K562 (cell line): ENCODE measurements at regions not wholly inside any gene's neighbourhood (a gene's known extent, or its start where the extent isn't known, plus 50 kb on each side); places are given as distances from the start of the nearest gene placed in this dataset.

Source experiments
- ATF2 ChIP-seq: sonication (generic); formaldehyde crosslinking; IDR thresholded peaks from 2 replicates; pipeline ENCODE4 v1.8.1; 2022; ENCODE audit warnings: missing genetic modification reagents
- BCLAF1 ChIP-seq, 2 experiments: fragments of 450-650 bp in 1 of 2; IDR thresholded peaks; 2 replicates each; pipeline ENCODE4 v1.6.1; 2011 to 2017; ENCODE audit warnings: low read depth in 2 of 2, antibody characterized with exemption in 1 of 2, borderline replicate concordance in 1 of 2, low read length in 1 of 2, mild to moderate bottlenecking in 1 of 2, mixed read lengths in 1 of 2; ENCODE audit not compliant: control insufficient read depth in 1 of 2
- E2F5 ChIP-seq: sonication (generic); formaldehyde crosslinking; IDR thresholded peaks from 2 replicates; pipeline ENCODE4 v1.8.0; 2022; ENCODE audit warnings: mild to moderate bottlenecking, missing genetic modification reagents
- EGR1 ChIP-seq: fragments of 450-650 bp; conservative IDR thresholded peaks from 2 replicates; pipeline ENCODE4 v1.6.1; 2017; ENCODE audit warnings: mild to moderate bottlenecking

- no peak for TF ChIP-seq BCLAF1 (IDR thresholded peaks at IDR 0.05; ENCODE audit: borderline replicate concordance in 1 of 2, control insufficient read depth in 1 of 2, low read depth in 2 of 2, low read length in 1 of 2)
- TF ChIP-seq EGR1, result no peak
- no peak for TF ChIP-seq ATF2 (CRISPR knock-in tag)
- no peak for TF ChIP-seq E2F5 (CRISPR knock-in tag)
Observed at GRCh38 chr9:78986446-78986845, 585.3 kb upstream of the TLE4 start (continued).
